Right atrium auricular region (tissue), 2 donors: ENCODE measurements at regions not wholly inside any gene's neighbourhood (a gene's known extent, or its start where the extent isn't known, plus 50 kb on each side); places are given as distances from the start of the nearest gene placed in this dataset.

Source experiments
- DNase-seq: peaks from one replicate; pipeline ENCODE4 v3.0.0-alpha.2; 2019; ENCODE audit warnings: low spot score
- H3K27ac ChIP-seq, 2 donors: fragments of 200-600 bp; sonication (generic); 1 replicate in 1 of 2; 2 replicates in 1 of 2; pipeline ENCODE4 v1.5.1; 2016 to 2019
- H3K27me3 ChIP-seq, 2 donors: fragments of 200-600 bp; sonication (generic); one replicate each; pipeline versions ENCODE4 v1.5.1 to v1.6.0; 2017 to 2019
- H3K36me3 ChIP-seq: fragments of 200-600 bp; sonication (generic); one replicate; pipeline ENCODE4 v1.5.1; 2016
- H3K4me1 ChIP-seq, 2 donors: fragments of 200-600 bp; sonication (generic); one replicate each; pipeline versions ENCODE4 v1.5.1 to v1.6.0; 2017 to 2019
- H3K4me3 ChIP-seq, 2 donors: fragments of 200-600 bp; sonication (generic); 1 replicate in 1 of 2; 2 replicates in 1 of 2; pipeline ENCODE4 v1.5.1; 2017 to 2019; ENCODE audit warnings: mild to moderate bottlenecking in 1 of 2, moderate library complexity in 1 of 2
- H3K9me3 ChIP-seq, 2 donors: fragments of 200-600 bp; sonication (generic); one replicate each; pipeline ENCODE4 v1.5.1; 2019
- CTCF ChIP-seq, 2 donors: fragments of 200-600 bp; sonication (generic); IDR thresholded peaks; one replicate each; pipeline ENCODE4 v1.5.1; 2019; ENCODE audit warnings: antibody characterized with exemption in 2 of 2

DNA sequence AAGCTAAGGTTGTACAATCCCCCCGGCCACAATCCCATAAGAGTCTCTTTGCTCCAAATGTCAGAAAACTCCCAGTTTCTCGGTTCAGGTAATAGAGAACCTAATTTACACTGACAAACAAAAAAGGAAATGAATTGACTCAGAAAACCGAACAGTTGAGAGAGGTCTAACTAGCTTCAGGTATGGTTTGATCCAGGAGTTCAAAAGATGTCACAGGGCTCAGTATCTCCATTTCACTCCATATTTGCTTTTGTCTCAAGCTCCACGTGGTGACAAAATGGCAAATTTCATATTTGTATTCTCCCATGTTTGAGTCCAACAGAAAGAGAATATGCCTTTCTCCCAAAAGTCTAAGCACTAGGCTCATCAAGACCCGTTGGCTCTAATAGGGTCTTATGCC, 117.4 kb downstream of the AXIN2 start:
- no peak for TF ChIP-seq CTCF (IDR thresholded peaks at IDR 0.05)
- H3K4me3 ChIP-seq: no peak overlapping the region
- no peaks in the 10 kb centered on the region for H3K4me1 ChIP-seq
- H3K27ac ChIP-seq: no peak overlapping the region
- no peaks in the 10 kb centered on the region for H3K36me3 ChIP-seq
- H3K9me3 ChIP-seq: no peaks in the 10 kb centered on the region
- no peak for DNase-seq
- H3K27me3 ChIP-seq: no peaks in the 10 kb centered on the region

GRCh38 chr17:65442691-65443090, 118.8 kb downstream of the AXIN2 start:
- no peak for TF ChIP-seq CTCF (IDR thresholded peaks at IDR 0.05)
- Histone ChIP-seq H3K27ac (no peak overlapping the region), H3K36me3 (no peaks in the 10 kb centered on the region), H3K4me1 (no peaks in the 10 kb centered on the region), H3K4me3 (no peak overlapping the region), H3K9me3 (no peaks in the 10 kb centered on the region), H3K27me3 (no peaks in the 10 kb centered on the region)
- DNase-seq: no peak

GRCh38 chr17:65442250-65442649, 119.2 kb downstream of the AXIN2 start:
- Histone ChIP-seq H3K27ac (no peak overlapping the region), H3K4me3 (no peak overlapping the region), H3K27me3 (no peaks in the 10 kb centered on the region), H3K4me1 (no peaks in the 10 kb centered on the region), H3K9me3 (no peaks in the 10 kb centered on the region), H3K36me3 (no peaks in the 10 kb centered on the region)
- no peak for DNase-seq
- TF ChIP-seq CTCF (IDR thresholded peaks at IDR 0.05): no peak

GRCh38 chr17:65441053-65441605, 120.3 kb downstream of the AXIN2 start:
- no peak for DNase-seq
- no peaks in the 10 kb centered on the region for H3K36me3 ChIP-seq
- TF ChIP-seq CTCF (IDR thresholded peaks at IDR 0.05): no peak
- no peaks in the 10 kb centered on the region for H3K27me3 ChIP-seq
- no peak overlapping the region for H3K27ac ChIP-seq
- no peak overlapping the region for H3K4me3 ChIP-seq
- H3K9me3 ChIP-seq: no peaks in the 10 kb centered on the region
- no peaks in the 10 kb centered on the region for H3K4me1 ChIP-seq

- no peak for TF ChIP-seq CTCF (IDR thresholded peaks at IDR 0.05)
- no peak for DNase-seq
- H3K27me3 ChIP-seq: no peaks in the 10 kb centered on the region
- no peak overlapping the region for H3K4me3 ChIP-seq
- H3K27ac ChIP-seq: no peak overlapping the region
- no peaks in the 10 kb centered on the region for H3K36me3 ChIP-seq
- no peaks in the 10 kb centered on the region for H3K4me1 ChIP-seq
- H3K9me3 ChIP-seq: no peaks in the 10 kb centered on the region
Measured at GRCh38 chr17:65438708-65439294, 122.6 kb downstream of the AXIN2 start.

DNA sequence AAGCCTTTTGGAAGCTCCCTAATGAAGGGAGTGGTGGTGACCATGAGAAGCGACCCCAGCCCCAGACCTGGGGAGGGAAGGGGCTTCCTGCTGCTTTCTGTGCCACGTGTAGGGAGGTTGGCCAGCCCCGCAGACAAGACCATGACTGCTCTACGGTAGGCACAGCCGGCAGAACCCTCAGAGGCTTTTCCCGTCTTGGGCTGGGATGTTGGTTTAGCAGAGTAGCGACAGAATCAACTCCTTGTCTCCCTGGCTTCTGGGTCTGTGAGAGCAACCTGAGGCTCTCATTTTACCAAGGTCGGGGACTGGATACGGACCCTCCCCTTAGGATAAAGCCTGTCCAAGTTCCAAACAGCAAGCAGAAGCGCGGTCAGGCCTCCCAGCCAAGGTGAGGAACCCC, 123.3 kb downstream of the AXIN2 start:
- no peaks in the 10 kb centered on the region for H3K9me3 ChIP-seq
- TF ChIP-seq CTCF (IDR thresholded peaks at IDR 0.05): no peak
- no peak for DNase-seq
- H3K27me3 ChIP-seq: no peaks in the 10 kb centered on the region
- H3K4me3 ChIP-seq: no peak overlapping the region
- no peaks in the 10 kb centered on the region for H3K4me1 ChIP-seq
- H3K27ac ChIP-seq: no peak overlapping the region
- H3K36me3 ChIP-seq: no peaks in the 10 kb centered on the region
